HG03457 (cell line): ENCODE measurements at regions not wholly inside any gene's neighbourhood (a gene's known extent, or its start where the extent isn't known, plus 50 kb on each side); places are given as distances from the start of the nearest gene placed in this dataset.
A peak's percentile ranks its signal among the peaks of the same experiment; 100 is the strongest.
"Not testable (repeated sequence)": the region's sequence is repeated elsewhere in the genome, so short reads cannot be mapped to it uniquely, and the experiment has no call there.

Experiments used
- ATAC-seq: cut with Tn5 transposase; IDR thresholded peaks from one replicate; pipeline ENCODE4 v1.9.1; 2021; ENCODE audit warnings: moderate number of reproducible peaks; ENCODE audit not compliant: unreplicated experiment

- no peak for ATAC-seq
Observed at GRCh38 chr12:73902260-73902659, 635.4 kb upstream of the ATXN7L3B start.

GRCh38 chr12:73906757-73907156, 630.9 kb upstream of the ATXN7L3B start:
- ATAC-seq: no peak

- no peak for ATAC-seq
Observed at GRCh38 chr12:73935817-73936216, 601.8 kb upstream of the ATXN7L3B start.

DNA sequence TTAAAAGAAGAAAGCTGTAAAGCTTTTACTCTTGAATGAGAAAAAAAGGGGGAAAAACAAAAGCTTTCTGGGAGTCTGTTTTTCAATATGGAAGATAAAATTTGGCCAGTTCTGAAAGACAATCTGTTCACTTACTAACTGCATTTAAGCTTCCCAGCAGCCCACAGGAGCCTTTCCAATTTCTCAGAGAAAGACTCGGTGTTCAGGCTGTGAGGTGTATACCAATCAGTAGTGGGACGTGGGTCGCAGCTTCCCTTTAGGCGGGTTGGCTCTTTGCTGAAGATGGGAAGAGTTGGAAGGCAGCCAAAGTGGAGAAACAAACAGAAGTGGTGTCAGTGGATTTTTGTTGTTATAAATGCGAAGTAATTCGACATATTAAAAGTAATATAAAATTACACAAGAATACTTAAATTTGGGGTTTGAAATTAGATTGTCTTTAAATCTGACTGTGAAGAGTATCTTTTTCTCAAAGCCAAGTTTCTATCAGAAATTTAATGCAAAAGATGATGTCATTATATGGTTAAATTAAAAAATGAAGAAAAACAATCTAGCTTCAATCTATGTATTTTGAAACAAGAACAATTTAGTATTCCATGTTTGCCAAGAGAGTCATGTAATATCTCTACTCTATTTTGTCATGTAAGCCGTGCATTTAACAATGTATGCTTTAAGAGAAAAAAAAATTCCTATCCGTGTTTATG, 590.2 kb upstream of the ATXN7L3B start:
- ATAC-seq: no peak

DNA sequence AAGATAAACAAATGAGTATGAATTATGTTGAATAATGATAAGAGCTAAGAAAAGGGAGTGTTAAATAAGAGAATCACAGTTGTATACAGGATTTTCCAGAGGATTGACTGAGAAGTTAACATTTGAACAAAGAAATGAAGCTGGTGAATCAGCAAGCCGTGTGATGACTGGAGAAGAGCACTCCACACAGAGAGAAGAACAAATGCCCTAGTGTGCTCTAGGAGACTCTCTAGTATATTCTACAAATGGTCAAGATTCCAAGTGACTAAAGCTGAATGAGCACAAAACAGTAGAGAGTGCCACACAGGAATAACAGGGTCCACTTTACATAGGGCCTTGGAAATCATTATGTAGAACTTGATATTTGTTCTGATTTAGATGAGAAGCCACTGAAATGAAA, 587.1 kb upstream of the ATXN7L3B start:
- ATAC-seq: no peak

DNA sequence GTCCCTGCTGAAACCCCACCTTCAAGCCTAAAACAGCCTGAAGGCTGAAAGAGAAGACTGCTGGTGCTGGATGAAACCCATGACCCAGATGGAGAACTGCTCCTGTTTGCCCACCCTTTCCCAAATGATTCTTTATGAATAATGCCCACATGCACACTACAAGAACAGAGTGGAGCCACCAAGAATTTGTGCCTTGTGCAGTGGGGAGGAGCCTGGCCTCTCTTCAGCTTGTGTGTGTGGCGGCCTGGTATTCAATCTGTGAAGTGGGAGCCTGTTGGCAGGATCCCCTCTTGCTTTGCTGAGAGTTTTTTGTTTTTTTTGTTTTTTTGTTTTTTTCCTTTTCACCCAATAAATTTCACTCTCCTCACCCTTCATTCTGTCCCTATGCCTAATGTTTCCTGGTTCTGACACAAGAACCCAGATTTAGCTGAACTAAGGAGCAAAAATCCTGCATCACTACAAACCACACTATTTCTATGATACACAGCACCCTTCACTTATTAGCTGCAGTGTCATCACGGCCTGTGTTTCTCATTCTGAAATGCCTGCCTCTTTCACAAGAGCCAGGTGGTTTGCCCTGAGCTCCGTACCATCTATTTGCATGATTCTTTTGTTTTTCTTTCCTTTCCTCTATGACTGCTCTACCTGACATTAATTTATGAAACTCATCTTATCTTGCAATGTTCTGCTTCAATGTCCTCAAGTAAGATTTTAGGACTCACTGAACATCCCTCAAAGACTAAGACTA, 585.5 kb upstream of the ATXN7L3B start:
- ATAC-seq: no peak

GRCh38 chr12:73964641-73965040, 573.0 kb upstream of the ATXN7L3B start:
- no peak for ATAC-seq

GRCh38 chr12:73973486-73973885, 564.1 kb upstream of the ATXN7L3B start:
- ATAC-seq: no peak

GRCh38 chr12:73984552-73984951, 553.1 kb upstream of the ATXN7L3B start:
- no peak for ATAC-seq

DNA sequence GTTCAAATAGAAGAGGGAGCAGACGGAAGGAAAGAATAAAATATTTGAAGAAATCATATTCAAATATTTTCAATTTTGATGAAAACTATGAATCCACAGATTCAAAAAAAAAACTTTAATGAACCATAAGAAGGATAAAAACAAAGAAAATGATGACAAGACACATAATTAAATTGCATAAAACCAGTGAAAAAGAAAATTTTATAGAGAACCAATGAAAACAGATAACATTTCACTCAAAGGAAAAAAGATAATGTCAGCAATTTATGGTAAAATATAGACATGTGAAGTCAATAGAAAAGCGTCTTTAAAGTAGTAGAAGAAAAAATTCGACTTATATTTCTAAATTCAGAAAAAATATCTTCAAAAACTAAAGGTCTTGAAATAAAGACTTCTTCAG, 546.5 kb upstream of the ATXN7L3B start:
- no peak for ATAC-seq

GRCh38 chr12:73998894-73999293, 538.7 kb upstream of the ATXN7L3B start:
- ATAC-seq: no peak

DNA sequence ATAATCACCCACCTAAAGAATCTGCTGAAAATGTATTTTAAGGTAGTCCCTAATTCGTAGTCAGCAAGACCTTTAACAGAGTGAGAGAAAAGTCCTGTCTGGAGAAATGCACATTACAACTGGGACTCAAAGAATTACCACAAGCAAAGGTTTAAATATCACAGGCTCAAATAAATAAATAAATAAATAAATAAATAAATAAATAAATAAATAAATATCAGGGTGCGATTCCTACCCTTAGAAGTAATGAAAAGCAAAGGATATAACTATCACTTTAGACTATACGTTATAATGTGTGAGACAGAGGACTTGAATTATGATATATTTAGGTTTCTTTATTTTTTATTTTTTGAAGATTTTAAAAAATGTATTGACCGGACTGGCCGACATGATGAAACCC, 522.5 kb upstream of the ATXN7L3B start:
- no peak for ATAC-seq

- ATAC-seq: not testable (repeated sequence)
Observed at GRCh38 chr12:74016324-74016723, 521.3 kb upstream of the ATXN7L3B start.

DNA sequence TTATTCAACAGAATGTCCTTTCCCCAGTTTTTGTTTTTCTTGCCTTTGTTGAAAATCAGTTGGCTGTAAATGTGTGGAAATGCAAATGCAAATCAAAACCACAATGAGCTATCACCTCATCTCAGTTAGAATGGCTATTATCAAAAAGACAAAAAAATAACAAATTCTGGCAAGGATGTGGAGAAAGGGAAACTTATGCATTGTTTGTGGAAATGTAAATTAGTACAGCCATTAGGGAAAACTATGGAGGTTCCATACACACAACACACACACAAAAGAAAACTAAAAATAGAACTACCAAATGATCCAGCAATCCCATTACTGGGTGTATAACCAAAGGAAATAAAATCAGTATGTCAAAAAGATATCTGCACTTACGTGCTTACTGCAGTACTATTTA, 518.8 kb upstream of the ATXN7L3B start:
- no peak for ATAC-seq

DNA sequence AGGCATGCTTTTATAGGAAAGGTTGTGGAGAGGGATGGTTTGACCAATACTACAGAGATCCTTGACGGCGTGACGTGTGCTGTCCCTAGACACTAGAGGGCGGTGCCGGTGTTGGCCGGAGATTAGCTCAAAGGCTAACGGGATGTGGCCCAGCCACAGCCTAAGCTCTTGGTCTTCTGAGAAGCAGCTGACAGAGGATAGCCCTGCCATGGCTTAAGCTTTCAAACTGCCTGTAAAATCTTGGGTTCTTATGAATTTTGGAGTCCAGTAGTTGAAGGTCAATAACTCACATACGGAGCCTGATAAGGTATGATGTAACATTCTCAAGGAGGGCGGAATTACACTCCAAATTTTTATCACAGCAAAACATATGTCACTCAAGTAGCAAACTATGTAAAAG, 515.7 kb upstream of the ATXN7L3B start:
- ATAC-seq: peak; percentile 98

GRCh38 chr12:74031045-74031444, 506.6 kb upstream of the ATXN7L3B start:
- no peak for ATAC-seq

GRCh38 chr12:74033531-74033930, 504.1 kb upstream of the ATXN7L3B start:
- ATAC-seq: no peak

DNA sequence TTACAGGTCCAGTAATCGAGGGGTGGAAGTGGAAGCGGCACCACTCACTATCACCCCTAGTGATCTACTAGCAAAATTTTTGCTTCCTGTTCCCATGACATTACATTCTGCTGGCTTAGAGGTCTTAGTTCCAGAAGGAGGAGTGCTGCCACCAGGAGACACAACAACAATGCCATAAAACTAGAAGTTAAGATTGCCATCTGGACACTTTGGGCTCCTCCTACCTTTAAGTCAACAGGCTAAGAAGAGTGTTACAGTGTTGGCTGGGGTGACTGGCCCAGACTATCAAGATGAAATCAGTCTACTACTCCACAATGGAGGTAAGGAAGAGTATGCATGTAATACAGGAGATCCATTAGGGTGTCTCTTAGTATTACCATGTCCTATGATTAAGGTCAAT, 498.5 kb upstream of the ATXN7L3B start:
- ATAC-seq: not testable (repeated sequence)

DNA sequence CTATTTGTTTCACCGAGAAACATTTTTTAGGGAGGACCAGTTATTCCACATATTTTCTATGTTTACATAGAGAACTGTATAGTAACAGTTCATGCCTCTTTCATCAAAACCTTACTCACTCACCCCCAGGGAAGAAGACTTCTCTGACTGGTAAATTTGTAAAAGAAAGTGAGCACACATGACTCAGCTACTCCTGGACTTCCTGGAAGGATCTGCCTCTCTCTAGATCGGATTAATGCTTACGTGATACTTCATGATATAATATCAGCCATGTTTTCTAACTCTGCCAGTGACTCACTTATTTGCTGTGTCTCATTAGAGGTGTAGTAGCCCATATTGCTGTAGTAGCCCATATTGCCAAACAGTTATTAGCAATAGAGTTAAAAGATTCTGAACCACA, 494.3 kb upstream of the ATXN7L3B start:
- no peak for ATAC-seq

DNA sequence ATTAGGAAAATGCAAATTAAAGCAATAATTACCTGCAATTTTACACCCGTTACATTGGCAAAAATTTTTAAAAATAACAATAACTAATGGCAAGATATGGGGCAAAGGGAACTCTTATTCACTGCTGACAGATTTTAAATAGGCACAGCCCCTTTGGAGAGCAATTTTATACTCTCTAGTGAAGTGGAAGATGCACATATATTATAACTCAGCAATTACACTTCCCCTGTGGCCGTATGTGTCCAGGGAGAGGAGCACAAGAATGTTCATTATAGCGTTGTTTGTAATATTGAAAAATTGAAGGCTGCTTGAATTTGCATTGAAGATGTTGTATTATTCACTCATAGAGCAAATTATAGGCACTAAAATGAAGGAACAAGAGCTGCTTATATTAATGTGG, 488.3 kb upstream of the ATXN7L3B start:
- no peak for ATAC-seq

- ATAC-seq: no peak
Observed at GRCh38 chr12:74051848-74052247, 485.8 kb upstream of the ATXN7L3B start.

GRCh38 chr12:74066476-74066875, 471.2 kb upstream of the ATXN7L3B start:
- ATAC-seq: no peak

- ATAC-seq: no peak
Observed at GRCh38 chr12:74071182-74071581, 466.5 kb upstream of the ATXN7L3B start.
